HG02970 (cell line): ENCODE measurements at regions not wholly inside any gene's neighbourhood (a gene's known extent, or its start where the extent isn't known, plus 50 kb on each side); places are given as distances from the start of the nearest gene placed in this dataset.

Source experiments
- ATAC-seq: cut with Tn5 transposase; IDR thresholded peaks from one replicate; pipeline ENCODE4 v1.9.1; 2021; ENCODE audit warnings: mild to moderate bottlenecking, moderate library complexity, moderate number of reproducible peaks; ENCODE audit not compliant: unreplicated experiment, low FRiP score

DNA sequence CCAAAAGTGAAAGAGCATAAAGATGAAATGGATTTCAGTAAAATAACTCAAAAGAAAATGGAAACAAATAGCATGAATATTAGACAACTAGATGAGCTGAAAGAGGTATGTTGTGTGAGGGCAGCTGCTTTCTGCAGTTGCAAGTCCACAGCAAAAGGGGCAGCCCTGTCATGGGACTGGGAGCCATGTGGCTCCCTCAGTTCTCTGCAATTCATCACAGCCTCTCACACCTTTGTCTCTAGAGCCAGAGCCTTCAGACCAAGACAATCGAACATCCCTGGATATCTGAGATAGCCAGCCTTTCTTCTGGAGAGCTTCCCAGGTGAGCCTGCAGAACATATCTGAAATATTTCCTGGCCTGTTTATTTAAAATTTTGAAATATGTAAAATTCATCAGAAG is 538.7 kb downstream of the REEP3 start:
- no peak for ATAC-seq

GRCh38 chr10:64060389-64060788 is 539.2 kb downstream of the REEP3 start:
- no peak for ATAC-seq

DNA sequence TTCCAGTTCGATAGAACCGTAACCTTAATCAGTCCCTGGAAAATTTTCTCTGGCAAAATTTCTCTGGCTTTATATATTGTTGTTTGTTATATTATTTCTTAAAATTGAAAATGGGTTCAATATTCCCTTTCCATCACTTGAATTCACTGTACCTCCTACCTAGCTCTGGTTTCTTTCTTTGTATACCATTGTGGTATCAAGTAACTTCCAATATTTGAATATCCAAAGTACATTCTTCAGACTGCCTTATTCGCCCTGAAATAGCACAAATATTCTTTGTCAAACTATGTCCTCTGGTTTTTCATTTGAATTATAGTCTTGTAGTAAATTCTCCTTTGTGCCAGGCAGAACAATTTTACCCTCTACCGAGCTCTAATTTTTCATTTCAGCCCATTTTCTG is 541.6 kb downstream of the REEP3 start:
- no peak for ATAC-seq

DNA sequence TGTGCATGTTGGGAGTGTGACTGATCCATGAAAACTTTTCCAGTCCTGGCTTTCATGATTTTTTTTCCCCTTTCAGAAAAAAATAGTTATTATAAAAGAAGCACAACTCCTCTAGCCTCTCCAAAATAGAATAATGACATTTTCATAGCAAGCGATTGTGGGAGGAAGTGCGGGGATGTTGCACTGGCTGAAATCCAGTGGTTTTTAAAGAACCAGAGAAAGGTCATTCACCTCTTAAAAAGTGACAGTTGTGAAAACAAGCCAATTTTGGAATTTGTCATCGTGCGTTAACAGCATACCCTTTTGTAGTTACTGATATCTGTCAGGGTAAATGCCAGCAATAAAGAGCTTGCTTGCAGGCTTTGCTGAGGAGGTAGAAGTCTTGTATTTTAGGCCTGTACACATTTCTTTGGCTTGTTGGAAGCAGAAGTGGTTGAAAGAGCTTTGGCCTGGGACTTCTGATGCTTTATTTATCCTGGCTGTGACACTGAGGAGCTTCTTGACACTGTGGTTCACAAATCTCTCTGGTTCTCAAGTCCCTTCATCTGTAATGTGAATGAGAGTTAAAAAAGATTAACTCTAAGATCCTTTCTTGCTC is 545.9 kb downstream of the REEP3 start:
- no peak for ATAC-seq

DNA sequence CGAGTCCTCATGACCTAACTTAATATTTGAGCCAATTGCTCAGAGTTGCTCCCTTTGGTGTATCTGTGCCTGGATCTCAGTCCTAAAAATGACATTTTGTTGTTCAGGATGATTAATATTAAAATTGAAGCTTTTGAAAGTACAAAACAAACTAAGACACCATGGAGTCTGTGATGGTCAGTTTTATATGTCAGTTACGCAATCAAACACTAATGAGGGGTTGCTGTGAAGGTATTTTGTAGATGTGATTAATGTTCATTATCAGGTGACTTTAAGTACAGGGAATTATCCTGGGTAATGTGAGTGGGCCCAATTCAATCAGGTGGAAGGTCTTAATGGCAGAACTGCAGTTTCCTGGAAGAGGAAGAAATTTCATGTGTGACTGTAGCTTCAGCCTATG is 546.7 kb downstream of the REEP3 start:
- no peak for ATAC-seq

- no peak for ATAC-seq
These were observed 549.0 kb downstream of the REEP3 start for GRCh38 chr10:64070241-64070640.

- no peak for ATAC-seq
These were observed 550.0 kb downstream of the REEP3 start for GRCh38 chr10:64071218-64071617.

DNA sequence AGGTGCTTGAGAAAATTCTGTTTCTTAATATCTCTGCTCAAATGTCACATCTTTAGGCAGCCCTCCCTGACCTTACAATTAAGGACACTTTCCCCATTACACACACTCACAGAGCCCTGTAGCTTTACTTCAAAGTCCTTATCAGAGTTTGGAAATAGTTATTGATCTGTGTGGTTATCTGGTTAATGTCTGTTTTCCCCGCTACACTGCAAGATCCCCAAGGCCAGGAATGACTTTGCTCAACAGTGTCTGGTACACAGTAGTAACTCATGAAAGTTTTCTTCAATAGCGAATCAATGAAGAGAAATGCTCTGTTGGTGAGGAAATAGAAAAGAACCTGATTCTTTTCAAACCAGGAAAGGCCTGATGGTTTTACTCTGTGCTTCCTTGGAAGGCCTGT is 554.4 kb downstream of the REEP3 start:
- no peak for ATAC-seq

DNA sequence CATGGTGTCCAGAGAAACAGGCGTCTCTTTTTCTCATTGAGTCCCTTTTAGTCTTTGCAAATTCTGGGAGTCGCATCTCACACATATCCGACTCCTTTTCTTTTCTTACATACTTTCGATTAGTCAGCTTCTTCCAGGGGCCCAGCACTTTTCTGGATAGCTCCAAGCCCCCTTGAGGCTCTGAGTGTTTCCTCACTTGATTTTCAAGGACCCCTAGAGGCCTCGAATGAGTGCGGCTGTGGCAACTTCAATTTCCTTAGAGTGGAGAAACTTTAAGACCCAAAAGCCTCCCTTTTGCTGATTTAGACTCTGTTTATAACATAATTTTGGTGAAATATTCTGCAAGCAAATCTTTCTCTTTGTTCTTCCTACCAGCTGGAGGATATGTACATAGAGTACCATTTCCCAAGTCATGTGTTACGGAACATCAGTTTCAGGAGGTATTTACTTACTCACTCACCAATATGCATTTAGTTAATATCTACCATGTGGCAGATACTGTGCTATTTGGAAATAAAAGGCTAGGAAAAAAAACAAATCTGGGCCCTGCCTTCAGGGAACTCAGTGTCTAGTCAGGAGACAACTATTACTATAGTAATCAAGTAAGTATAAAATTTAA is 555.2 kb downstream of the REEP3 start:
- ATAC-seq, result no peak

- ATAC-seq, result no peak
These were observed 558.1 kb downstream of the REEP3 start for GRCh38 chr10:64079341-64079740.

DNA sequence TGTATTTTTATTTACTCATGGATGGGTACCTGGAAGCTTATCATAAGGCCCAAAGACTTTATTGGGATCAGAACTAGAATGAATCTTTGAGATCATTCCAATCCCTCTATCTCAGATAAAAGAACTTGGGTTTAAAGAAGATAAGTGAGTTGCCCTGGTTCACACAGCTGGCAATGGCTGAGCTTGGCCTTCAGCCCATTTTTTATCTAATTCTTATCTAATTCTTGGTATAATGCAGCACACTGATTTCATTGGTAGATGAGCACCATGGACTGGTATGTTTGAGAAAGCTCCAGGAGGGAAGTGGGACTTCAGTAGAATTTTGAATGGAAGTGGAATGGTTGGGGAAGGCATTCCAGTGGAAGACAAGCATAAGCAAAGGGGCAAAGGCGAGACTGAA is 558.9 kb downstream of the REEP3 start:
- ATAC-seq, result no peak

GRCh38 chr10:64081947-64082482 is 560.8 kb downstream of the REEP3 start:
- no peak for ATAC-seq

- no peak for ATAC-seq
These were observed 565.0 kb downstream of the REEP3 start for GRCh38 chr10:64086083-64086767.

GRCh38 chr10:64089648-64090047 is 568.4 kb downstream of the REEP3 start:
- no peak for ATAC-seq

GRCh38 chr10:64090865-64091264 is 569.7 kb downstream of the REEP3 start:
- no peak for ATAC-seq

GRCh38 chr10:64091897-64092296 is 570.7 kb downstream of the REEP3 start:
- no peak for ATAC-seq

GRCh38 chr10:64093304-64093703 is 572.1 kb downstream of the REEP3 start:
- no peak for ATAC-seq

DNA sequence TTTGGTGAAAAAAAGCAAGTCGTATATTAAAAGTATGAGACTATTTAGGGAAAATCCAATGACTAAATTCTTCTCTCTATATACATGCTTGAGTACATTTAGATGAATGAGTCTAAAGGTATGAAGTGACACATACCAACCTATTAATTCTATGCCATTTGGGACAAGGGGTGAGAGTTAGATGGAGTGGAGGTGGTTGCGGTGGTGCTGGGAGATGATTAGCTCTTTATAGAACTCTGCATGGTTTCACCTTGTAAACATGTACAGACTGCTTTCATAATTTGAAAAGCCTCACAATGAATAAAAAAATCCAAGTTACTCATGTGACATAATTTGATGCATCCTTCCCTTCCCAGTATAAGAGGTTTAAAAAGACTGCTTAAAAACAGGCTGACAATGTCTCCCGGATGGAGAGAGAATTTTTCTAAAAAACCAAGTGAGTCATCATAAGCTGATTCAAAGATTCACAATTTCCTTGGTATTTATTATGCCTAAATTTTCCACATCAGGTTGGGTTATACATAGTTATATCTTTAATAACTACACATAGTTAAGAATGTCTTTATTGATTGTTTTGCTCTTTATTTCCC is 572.8 kb downstream of the REEP3 start:
- ATAC-seq, result no peak

- no peak for ATAC-seq
These were observed 575.7 kb downstream of the REEP3 start for GRCh38 chr10:64096941-64097340.

DNA sequence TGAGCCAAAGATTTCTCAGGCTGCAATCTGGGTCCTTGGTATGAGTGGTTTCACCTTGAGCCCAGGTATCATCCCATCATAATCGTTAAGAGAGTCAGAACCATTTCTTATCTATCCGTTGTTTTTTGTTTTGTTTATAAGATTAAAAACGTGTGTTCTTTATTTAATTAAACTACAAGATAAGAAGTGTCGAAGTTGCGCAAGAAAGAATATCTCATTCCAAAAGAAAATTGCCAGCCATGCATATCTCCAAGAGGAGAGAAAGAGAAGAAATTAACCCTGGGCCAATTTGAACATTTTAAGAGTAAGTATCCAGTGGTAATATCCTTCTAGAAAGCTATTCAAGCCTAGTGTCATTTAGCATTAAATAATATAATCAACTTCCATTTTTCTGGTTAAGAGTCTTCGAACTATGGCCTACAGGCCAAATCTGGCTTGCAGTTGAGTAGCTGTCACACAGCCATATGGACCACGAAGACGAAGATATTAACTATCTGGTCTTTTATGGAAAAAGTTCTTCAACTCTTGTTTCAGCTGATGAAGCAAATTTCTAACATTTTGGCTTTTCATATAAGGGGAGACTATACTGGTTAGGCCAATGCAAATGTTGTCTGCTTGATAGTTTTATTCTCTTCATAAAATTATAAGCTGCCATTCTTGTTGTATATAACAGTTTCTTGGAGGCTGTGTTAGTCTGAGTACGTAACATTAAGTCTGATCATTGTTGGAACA is 576.4 kb downstream of the REEP3 start:
- ATAC-seq, result no peak

GRCh38 chr10:64098994-64099393 is 577.8 kb downstream of the REEP3 start:
- ATAC-seq, result no peak
